Posterior vena cava (tissue), 2 donors: ENCODE measurements at regions not wholly inside any gene's neighbourhood (a gene's known extent, or its start where the extent isn't known, plus 50 kb on each side); places are given as distances from the start of the nearest gene placed in this dataset.
"Not testable (repeated sequence)": the region's sequence is repeated elsewhere in the genome, so short reads cannot be mapped to it uniquely, and the experiment has no call there.

ENCODE experiments used
- DNase-seq: peaks from one replicate; pipeline ENCODE4 v3.0.0-alpha.2; 2020; ENCODE audit warnings: low spot score
- intact Hi-C, 2 donors: fragments of 100-400 bp; cut with DNase I; formaldehyde crosslinking; loops; one replicate each; pipeline versions ENCODE4 v1.14.1 to v1.14.2; 2022 to 2023
- donor health status: DM: yes; HTN: yes; CAD: no.
- donor health status: DM: yes; HTN: yes; CAD: no.

- no peak for DNase-seq
- intact Hi-C loops: no loop called here
These were observed 81.4 kb upstream of the EMX2 start for GRCh38 chr10:117460846-117461765.

GRCh38 chr10:117458571-117458970 lies 83.3 kb upstream of the PDZD8 start:
- no peak for DNase-seq

GRCh38 chr10:117457932-117458331 lies 82.7 kb upstream of the PDZD8 start:
- intact Hi-C loops: no loop called here
- DNase-seq: no peak

More at GRCh38 chr10:117458571-117458970, 83.3 kb upstream of the PDZD8 start:
- intact Hi-C loops: no loop called here

GRCh38 chr10:117457071-117457810 lies 82.0 kb upstream of the PDZD8 start:
- intact Hi-C loops: no loop called here
- no peak for DNase-seq

- DNase-seq: no peak
- intact Hi-C loops: no loop called here
These were observed 80.1 kb upstream of the PDZD8 start for GRCh38 chr10:117455346-117455745.

GRCh38 chr10:117454502-117454901 lies 79.3 kb upstream of the PDZD8 start:
- DNase-seq: no peak
- intact Hi-C loops: no loop called here

- intact Hi-C loops, DNase-seq: not testable (repeated sequence)
These were observed 78.2 kb upstream of the PDZD8 start for GRCh38 chr10:117453484-117453883.

GRCh38 chr10:117450940-117451339 lies 75.7 kb upstream of the PDZD8 start:
- DNase-seq: no peak
- intact Hi-C loops: no loop called here

- DNase-seq: no peak
- intact Hi-C loops: no loop called here
These were observed 74.4 kb upstream of the PDZD8 start for GRCh38 chr10:117449636-117450035.

GRCh38 chr10:117448802-117449201 lies 73.6 kb upstream of the PDZD8 start:
- intact Hi-C loops: no loop called here
- no peak for DNase-seq

- no peak for DNase-seq
- intact Hi-C loops: no loop called here
These were observed 70.8 kb upstream of the PDZD8 start for GRCh38 chr10:117445992-117446391.

GRCh38 chr10:117444497-117445040 lies 69.3 kb upstream of the PDZD8 start:
- intact Hi-C loops: loop anchor here in 1 of 2 donors (5.0 kb wide), 1 partner anchor 33 kb away; no protein-coding TSS in a partner anchor
- no peak for DNase-seq

- DNase-seq: no peak
- intact Hi-C loops: loop anchor here in 1 of 2 donors (5.0 kb wide), 1 partner anchor 34 kb away; no protein-coding TSS in a partner anchor
These were observed 68.4 kb upstream of the PDZD8 start for GRCh38 chr10:117443686-117444041.

- intact Hi-C loops: loop anchor here in 1 of 2 donors (5.0 kb wide), 1 partner anchor 34 kb away; no protein-coding TSS in a partner anchor
- DNase-seq: peak; percentile 95
These were observed 67.9 kb upstream of the PDZD8 start for GRCh38 chr10:117442944-117443685.

GRCh38 chr10:117442521-117442920 lies 67.3 kb upstream of the PDZD8 start:
- intact Hi-C loops: loop anchor here in 1 of 2 donors (5.0 kb wide), 1 partner anchor 35 kb away; no protein-coding TSS in a partner anchor
- DNase-seq: no peak

GRCh38 chr10:117441812-117442443 lies 66.7 kb upstream of the PDZD8 start:
- intact Hi-C loops: loop anchor here in 1 of 2 donors (5.0 kb wide), 1 partner anchor 35 kb away; no protein-coding TSS in a partner anchor
- no peak for DNase-seq

- intact Hi-C loops: loop anchor here in 1 of 2 donors (5.0 kb wide), 1 partner anchor 36 kb away; no protein-coding TSS in a partner anchor
These were observed 66.1 kb upstream of the PDZD8 start for GRCh38 chr10:117441361-117441760.

GRCh38 chr10:117439243-117439912 lies 64.1 kb upstream of the PDZD8 start:
- intact Hi-C loops: no loop called here
- DNase-seq: peak; percentile 90

More at GRCh38 chr10:117441361-117441760, 66.1 kb upstream of the PDZD8 start:
- DNase-seq: no peak
